Trophoblast cell (in vitro differentiated cells and primary cell): ENCODE measurements at regions not wholly inside any gene's neighbourhood (a gene's known extent, or its start where the extent isn't known, plus 50 kb on each side); places are given as distances from the start of the nearest gene placed in this dataset.
A peak's percentile ranks its signal among the peaks of the same experiment; 100 is the strongest.

Source experiments
- DNase-seq, 2 donors: peaks; one replicate each; pipeline ENCODE4 v3.0.0-alpha.2; 2016
- H2AFZ ChIP-seq: 2 replicates; pipeline ENCODE4 v1.6.1; 2013; ENCODE audit warnings: low read length, moderate library complexity, mild to moderate bottlenecking; ENCODE audit not compliant: insufficient read depth, poor library complexity
- H2AK5ac ChIP-seq: 2 replicates; pipeline ENCODE4 v1.6.1; 2013; ENCODE audit warnings: mild to moderate bottlenecking, low read length
- H2BK120ac ChIP-seq: 2 replicates; pipeline ENCODE4 v1.6.1; 2013; ENCODE audit warnings: low read length, mild to moderate bottlenecking, moderate library complexity; ENCODE audit not compliant: insufficient read depth, poor library complexity
- H2BK12ac ChIP-seq: 2 replicates; pipeline ENCODE4 v1.6.1; 2013; ENCODE audit warnings: mild to moderate bottlenecking, low read length, moderate library complexity
- H2BK5ac ChIP-seq: 2 replicates; pipeline ENCODE4 v1.6.1; 2013; ENCODE audit warnings: low read length, low read depth, moderate library complexity, mild to moderate bottlenecking; ENCODE audit not compliant: poor library complexity
- H3K14ac ChIP-seq: 2 replicates; pipeline ENCODE4 v1.6.1; 2013; ENCODE audit warnings: mild to moderate bottlenecking, low read length
- H3K18ac ChIP-seq: 2 replicates; pipeline ENCODE4 v1.6.1; 2013; ENCODE audit warnings: mild to moderate bottlenecking, low read length
- H3K23ac ChIP-seq: 2 replicates; pipeline ENCODE4 v1.6.1; 2013; ENCODE audit warnings: low read length
- H3K27ac ChIP-seq: 2 replicates; pipeline ENCODE4 v1.5.1; 2013; ENCODE audit warnings: low read depth, mild to moderate bottlenecking, inconsistent platforms, low read length, moderate library complexity
- H3K27me3 ChIP-seq: 2 replicates; pipeline ENCODE4 v1.6.1; 2013; ENCODE audit warnings: inconsistent platforms, mild to moderate bottlenecking, low read length, moderate library complexity; ENCODE audit not compliant: insufficient read depth
- H3K36me3 ChIP-seq, 2 experiments: 1 replicate in 1 of 2; 2 replicates in 1 of 2; pipeline ENCODE4 v1.6.1; 2013; ENCODE audit warnings: low read length in 2 of 2, mild to moderate bottlenecking in 2 of 2, moderate library complexity in 1 of 2; ENCODE audit not compliant: insufficient read depth in 2 of 2, control insufficient read depth in 1 of 2
- H3K4ac ChIP-seq: 2 replicates; pipeline ENCODE4 v1.6.1; 2013; ENCODE audit warnings: low read depth, mild to moderate bottlenecking, low read length, moderate library complexity
- H3K4me1 ChIP-seq, 2 experiments: 1 replicate in 1 of 2; 2 replicates in 1 of 2; pipeline ENCODE4 v1.6.1; 2013; ENCODE audit warnings: low read length in 2 of 2, mild to moderate bottlenecking in 2 of 2, moderate library complexity in 1 of 2; ENCODE audit not compliant: insufficient read depth in 2 of 2, control insufficient read depth in 1 of 2
- H3K4me2 ChIP-seq: 2 replicates; pipeline ENCODE4 v1.6.1; 2013; ENCODE audit warnings: inconsistent platforms, mild to moderate bottlenecking, low read length, moderate library complexity
- H3K4me3 ChIP-seq: 2 replicates; pipeline ENCODE4 v1.5.1; 2013; ENCODE audit warnings: mild to moderate bottlenecking, low read depth, low read length, inconsistent platforms
- H3K79me1 ChIP-seq: one replicate; pipeline ENCODE4 v1.6.1; 2013; ENCODE audit warnings: low read length
- H3K79me2 ChIP-seq: 2 replicates; pipeline ENCODE4 v1.6.1; 2013; ENCODE audit warnings: low read length, mild to moderate bottlenecking; ENCODE audit not compliant: control insufficient read depth, insufficient read depth, poor library complexity
- H3K9ac ChIP-seq: 2 replicates; pipeline ENCODE4 v1.6.1; 2013; ENCODE audit warnings: mild to moderate bottlenecking, low read length
- H3K9me3 ChIP-seq: 2 replicates; pipeline ENCODE4 v1.6.1; 2013; ENCODE audit warnings: low read depth, mild to moderate bottlenecking, control low read depth, inconsistent platforms, low read length; ENCODE audit not compliant: insufficient read depth
- H4K12ac ChIP-seq: 2 replicates; pipeline ENCODE4 v1.6.1; 2013; ENCODE audit warnings: low read depth, mild to moderate bottlenecking, low read length, moderate library complexity
- H4K8ac ChIP-seq: 2 replicates; pipeline ENCODE4 v1.6.1; 2013; ENCODE audit warnings: low read depth, mild to moderate bottlenecking, low read length, moderate library complexity
- H4K91ac ChIP-seq: one replicate; pipeline ENCODE4 v1.6.1; 2013; ENCODE audit warnings: low read depth, mild to moderate bottlenecking, low read length, moderate library complexity
- WGBS: extraction: QIAGEN DNeasy Blood & Tissue Kit; methylation state at CpG from one replicate; pipeline ENCODE4 v1.1.7; 2013; ENCODE audit warnings: missing lambda C conversion rate; ENCODE audit not compliant: insufficient read length, insufficient coverage; ENCODE audit errors: extremely low coverage; 5-methylcytosine and 5-hydroxymethylcytosine counted together

GRCh38 chr6:53433261-53433950, 84.7 kb upstream of the ELOVL5 start:
- Histone ChIP-seq H3K79me2 (no peaks in the 10 kb centered on the region), H3K9ac (no peak overlapping the region), H3K4ac (no peak overlapping the region), H4K91ac (no peak overlapping the region), H2BK120ac (no peak overlapping the region), H3K23ac (no peak overlapping the region), H3K4me1 (peaks cover 0 to 3% of the 10 kb centered on the region in 2 experiments), H2AK5ac (no peak overlapping the region), H4K12ac (no peak overlapping the region), H3K4me2 (no peak overlapping the region), H2BK5ac (no peak overlapping the region), H2AFZ (no peak overlapping the region), H3K4me3 (no peak overlapping the region), H3K27me3 (no peaks in the 10 kb centered on the region), H3K18ac (no peak overlapping the region), H3K9me3 (no peaks in the 10 kb centered on the region), H3K27ac (no peak overlapping the region), H4K8ac (no peak overlapping the region), H3K36me3 (no peaks in the 10 kb centered on the region), H2BK12ac (no peak overlapping the region), H3K14ac (no peak overlapping the region), H3K79me1 (no peaks in the 10 kb centered on the region)
- DNase-seq, result no peak
- WGBS, result no CpG with 5 or more reads among the region's 4 CpGs

GRCh38 chr6:53432318-53433161, 83.8 kb upstream of the ELOVL5 start:
- DNase-seq, result peak; percentile 51 to 80
- H4K91ac ChIP-seq, result no peak overlapping the region

GRCh38 chr6:53431704-53432103, 83.0 kb upstream of the ELOVL5 start:
- no peaks in the 10 kb centered on the region for H3K27me3 ChIP-seq
- no peak overlapping the region for H3K14ac ChIP-seq
- H3K4me2 ChIP-seq, result no peak overlapping the region
- no CpG with 5 or more reads among the region's 4 CpGs for WGBS
- H2BK5ac ChIP-seq, result no peak overlapping the region
- no peak overlapping the region for H3K23ac ChIP-seq
- H3K4me3 ChIP-seq, result no peak overlapping the region
- H2BK120ac ChIP-seq, result no peak overlapping the region
- no peaks in the 10 kb centered on the region for H3K79me2 ChIP-seq
- no peaks in the 10 kb centered on the region for H3K36me3 ChIP-seq
- no peak overlapping the region for H2AK5ac ChIP-seq
- H2BK12ac ChIP-seq, result no peak overlapping the region
- H2AFZ ChIP-seq, result no peak overlapping the region
- H4K8ac ChIP-seq, result no peak overlapping the region
- H3K4ac ChIP-seq, result no peak overlapping the region
- H3K18ac ChIP-seq, result no peak overlapping the region
- H4K12ac ChIP-seq, result no peak overlapping the region
- H3K79me1 ChIP-seq, result no peaks in the 10 kb centered on the region
- H3K9ac ChIP-seq, result no peak overlapping the region
- no peak overlapping the region for H4K91ac ChIP-seq
- H3K4me1 ChIP-seq, result peaks cover 0 to 1% of the 10 kb centered on the region in 2 experiments
- H3K9me3 ChIP-seq, result no peaks in the 10 kb centered on the region
- H3K27ac ChIP-seq, result no peak overlapping the region
- DNase-seq, result no peak

More at GRCh38 chr6:53432318-53433161, 83.8 kb upstream of the ELOVL5 start:
- Histone ChIP-seq H2AK5ac (no peak overlapping the region), H3K79me2 (no peaks in the 10 kb centered on the region), H3K27me3 (no peaks in the 10 kb centered on the region), H2AFZ (no peak overlapping the region), H3K36me3 (no peaks in the 10 kb centered on the region), H4K12ac (no peak overlapping the region), H3K4me2 (no peak overlapping the region), H3K9me3 (no peaks in the 10 kb centered on the region), H2BK12ac (no peak overlapping the region), H3K79me1 (no peaks in the 10 kb centered on the region), H3K4me3 (no peak overlapping the region), H3K4ac (no peak overlapping the region), H3K18ac (no peak overlapping the region), H4K8ac (no peak overlapping the region), H3K27ac (no peak overlapping the region), H3K9ac (no peak overlapping the region), H3K14ac (no peak overlapping the region), H2BK5ac (no peak overlapping the region), H3K4me1 (peaks cover 0 to 1% of the 10 kb centered on the region in 2 experiments), H2BK120ac (no peak overlapping the region), H3K23ac (no peak overlapping the region)
- no CpG with 5 or more reads among the region's 8 CpGs for WGBS

GRCh38 chr6:53429401-53429800, 80.7 kb upstream of the ELOVL5 start:
- Histone ChIP-seq H3K9me3 (no peaks in the 10 kb centered on the region), H3K79me1 (no peaks in the 10 kb centered on the region), H3K27me3 (no peaks in the 10 kb centered on the region)

More at GRCh38 chr6:53429401-53429800, 80.7 kb upstream of the ELOVL5 start:
- no peak overlapping the region for H2AK5ac ChIP-seq
- no peak overlapping the region for H2BK12ac ChIP-seq
- no peaks in the 10 kb centered on the region for H3K36me3 ChIP-seq
- no peak overlapping the region for H3K27ac ChIP-seq
- no peak overlapping the region for H3K4me3 ChIP-seq
- H3K14ac ChIP-seq, result no peak overlapping the region
- H2AFZ ChIP-seq, result no peak overlapping the region
- H4K8ac ChIP-seq, result no peak overlapping the region
- H3K18ac ChIP-seq, result no peak overlapping the region
- no peak overlapping the region for H2BK5ac ChIP-seq
- no peak overlapping the region for H3K9ac ChIP-seq
- no peaks in the 10 kb centered on the region for H3K79me2 ChIP-seq
- H3K23ac ChIP-seq, result no peak overlapping the region
- H3K4me1 ChIP-seq, result peaks cover 0 to 1% of the 10 kb centered on the region in 2 experiments
- no peak overlapping the region for H3K4ac ChIP-seq
- DNase-seq, result no peak
- H4K91ac ChIP-seq, result no peak overlapping the region
- no peak overlapping the region for H4K12ac ChIP-seq
- no peak overlapping the region for H2BK120ac ChIP-seq
- no peak overlapping the region for H3K4me2 ChIP-seq
